ENCODE measurements at regions not wholly inside any gene's neighbourhood (a gene's known extent, or its start where the extent isn't known, plus 50 kb on each side); places are given as distances from the start of the nearest gene placed in this dataset.
"Not testable (repeated sequence)": the region's sequence is repeated elsewhere in the genome, so short reads cannot be mapped to it uniquely, and the experiment has no call there.

GRCh38 chr2:95698146-95698545, 106.3 kb downstream of the TRIM43 start:
- ATAC-seq: no peak
- ChIA-PET CTCF (no interaction called here), POLR2A (no interaction called here), RAD21 (ENCODE audit: low non-redundant PET in 1 of 2, low total read pairs in 2 of 2, uncharacterized antibody in 2 of 2, unreplicated experiment in 2 of 2) (no interaction called here)
- Histone ChIP-seq H3K4me1 (ENCODE audit: control insufficient read depth in 1 of 2, insufficient read depth in 2 of 2, low read length in 2 of 2) (no peaks in the 10 kb centered on the region), H3K4me2 (ENCODE audit: low read length) (no peak overlapping the region), H3K36me3 (ENCODE audit: control insufficient read depth in 1 of 2, insufficient read depth in 2 of 2, low read length in 2 of 2) (no peaks in the 10 kb centered on the region), H3K4me3 (replicated peaks in 1 of 2; ENCODE audit: low read depth in 1 of 2, low read length in 2 of 2) (no peak overlapping the region), H3K79me2 (ENCODE audit: insufficient read depth, low read length) (no peaks in the 10 kb centered on the region), H3K27me3 (ENCODE audit: insufficient read depth, low read length) (peaks cover 9% of the 10 kb centered on the region; the same call in 1 of the 2 replicates), H3K9ac (ENCODE audit: low read length) (no peak overlapping the region), H2AFZ (ENCODE audit: low read depth, low read length, poor library complexity, severe bottlenecking) (no peak overlapping the region), H4K20me1 (ENCODE audit: insufficient read depth) (no peaks in the 10 kb centered on the region), H3K9me2 (ENCODE audit: insufficient read depth) (no peaks in the 10 kb centered on the region), H3K27ac (ENCODE audit: low read depth, low read length) (no peak overlapping the region), H3K9me3 (ENCODE audit: control insufficient read depth in 1 of 2, insufficient read depth in 1 of 2, low read depth in 1 of 2, low read length in 2 of 2) (no peaks in the 10 kb centered on the region)
- no peak for DNase-seq (ENCODE audit: low read depth, low spot score)
- BruUV-seq (replicated peaks): no TSS peak
- no peak for TF ChIP-seq ZFX (IDR thresholded peaks at IDR 0.05)
- no peak for TF ChIP-seq SRF (IDR thresholded peaks at IDR 0.05; ENCODE audit: low read depth)
- TF ChIP-seq, protein P1, sequence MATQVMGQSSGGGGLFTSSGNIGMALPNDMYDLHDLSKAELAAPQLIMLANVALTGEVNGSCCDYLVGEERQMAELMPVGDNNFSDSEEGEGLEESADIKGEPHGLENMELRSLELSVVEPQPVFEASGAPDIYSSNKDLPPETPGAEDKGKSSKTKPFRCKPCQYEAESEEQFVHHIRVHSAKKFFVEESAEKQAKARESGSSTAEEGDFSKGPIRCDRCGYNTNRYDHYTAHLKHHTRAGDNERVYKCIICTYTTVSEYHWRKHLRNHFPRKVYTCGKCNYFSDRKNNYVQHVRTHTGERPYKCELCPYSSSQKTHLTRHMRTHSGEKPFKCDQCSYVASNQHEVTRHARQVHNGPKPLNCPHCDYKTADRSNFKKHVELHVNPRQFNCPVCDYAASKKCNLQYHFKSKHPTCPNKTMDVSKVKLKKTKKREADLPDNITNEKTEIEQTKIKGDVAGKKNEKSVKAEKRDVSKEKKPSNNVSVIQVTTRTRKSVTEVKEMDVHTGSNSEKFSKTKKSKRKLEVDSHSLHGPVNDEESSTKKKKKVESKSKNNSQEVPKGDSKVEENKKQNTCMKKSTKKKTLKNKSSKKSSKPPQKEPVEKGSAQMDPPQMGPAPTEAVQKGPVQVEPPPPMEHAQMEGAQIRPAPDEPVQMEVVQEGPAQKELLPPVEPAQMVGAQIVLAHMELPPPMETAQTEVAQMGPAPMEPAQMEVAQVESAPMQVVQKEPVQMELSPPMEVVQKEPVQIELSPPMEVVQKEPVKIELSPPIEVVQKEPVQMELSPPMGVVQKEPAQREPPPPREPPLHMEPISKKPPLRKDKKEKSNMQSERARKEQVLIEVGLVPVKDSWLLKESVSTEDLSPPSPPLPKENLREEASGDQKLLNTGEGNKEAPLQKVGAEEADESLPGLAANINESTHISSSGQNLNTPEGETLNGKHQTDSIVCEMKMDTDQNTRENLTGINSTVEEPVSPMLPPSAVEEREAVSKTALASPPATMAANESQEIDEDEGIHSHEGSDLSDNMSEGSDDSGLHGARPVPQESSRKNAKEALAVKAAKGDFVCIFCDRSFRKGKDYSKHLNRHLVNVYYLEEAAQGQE (IDR thresholded peaks at IDR 0.05; ENCODE audit: low read depth): no peak
- no peak for TF ChIP-seq POLR2AphosphoS5 (IDR thresholded peaks at IDR 0.05; ENCODE audit: low read depth, low read length)
- TF ChIP-seq TCF7L2 (IDR thresholded peaks at IDR 0.05; ENCODE audit: borderline replicate concordance, extremely low read depth, insufficient read depth, insufficient read length): no peak
- TF ChIP-seq CBX3 (IDR thresholded peaks at IDR 0.05; ENCODE audit: low read depth): no peak
- TF ChIP-seq EGR1 (IDR thresholded peaks at IDR 0.05; ENCODE audit: low read depth): no peak
- TF ChIP-seq EZH2phosphoT487 (IDR thresholded peaks at IDR 0.05; ENCODE audit: borderline replicate concordance): no peak
- TF ChIP-seq RAD21 (IDR thresholded peaks at IDR 0.05; ENCODE audit: low read depth): no peak
- TF ChIP-seq ZNF274 (IDR thresholded peaks at IDR 0.05; ENCODE audit: low read depth, low read length): no peak
- TF ChIP-seq JUND (IDR thresholded peaks at IDR 0.05): no peak
- TF ChIP-seq POLR2A (IDR thresholded peaks at IDR 0.05; ENCODE audit: borderline replicate concordance, extremely low read depth, insufficient read depth, insufficient read length): no peak
- no peak for TF ChIP-seq CEBPB (IDR thresholded peaks at IDR 0.05; ENCODE audit: low read depth)
- TF ChIP-seq CTCF (IDR thresholded peaks at IDR 0.05 in 2 of 3, conservative IDR thresholded peaks at IDR 0.05 in 1 of 3; ENCODE audit: borderline replicate concordance in 1 of 3, insufficient read depth in 1 of 3, low read depth in 2 of 3, low read length in 2 of 3): no peak
- TF ChIP-seq, protein P2, sequence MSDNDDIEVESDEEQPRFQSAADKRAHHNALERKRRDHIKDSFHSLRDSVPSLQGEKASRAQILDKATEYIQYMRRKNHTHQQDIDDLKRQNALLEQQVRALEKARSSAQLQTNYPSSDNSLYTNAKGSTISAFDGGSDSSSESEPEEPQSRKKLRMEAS (IDR thresholded peaks at IDR 0.05): no peak
- intact Hi-C loops (cut with micrococcal nuclease): no loop called here

GRCh38 chr2:95699201-95700184, 107.7 kb downstream of the TRIM43 start:
- RAD21 ChIA-PET (ENCODE audit: low non-redundant PET in 1 of 2, low total read pairs in 2 of 2, uncharacterized antibody in 2 of 2, unreplicated experiment in 2 of 2); DNase-seq (ENCODE audit: low read depth, low spot score); ATAC-seq; CTCF ChIA-PET; H3K36me3 ChIP-seq (ENCODE audit: control insufficient read depth in 1 of 2, insufficient read depth in 2 of 2, low read length in 2 of 2); H3K9ac ChIP-seq (ENCODE audit: low read length); H3K9me2 ChIP-seq (ENCODE audit: insufficient read depth); H3K79me2 ChIP-seq (ENCODE audit: insufficient read depth, low read length); H4K20me1 ChIP-seq (ENCODE audit: insufficient read depth); intact Hi-C loops (cut with micrococcal nuclease); BruUV-seq (replicated peaks); H3K4me2 ChIP-seq (ENCODE audit: low read length); H3K27me3 ChIP-seq (ENCODE audit: insufficient read depth, low read length); POLR2A ChIA-PET; H3K4me3 ChIP-seq (replicated peaks in 1 of 2; ENCODE audit: low read depth in 1 of 2, low read length in 2 of 2); H3K4me1 ChIP-seq (ENCODE audit: control insufficient read depth in 1 of 2, insufficient read depth in 2 of 2, low read length in 2 of 2); H2AFZ ChIP-seq (ENCODE audit: low read depth, low read length, poor library complexity, severe bottlenecking); H3K27ac ChIP-seq (ENCODE audit: low read depth, low read length); H3K9me3 ChIP-seq (ENCODE audit: control insufficient read depth in 1 of 2, insufficient read depth in 1 of 2, low read depth in 1 of 2, low read length in 2 of 2): not testable (repeated sequence)

Measured in HCT116 (cell line).